ENCODE measurements at regions not wholly inside any gene's neighbourhood (a gene's known extent, or its start where the extent isn't known, plus 50 kb on each side); places are given as distances from the start of the nearest gene placed in this dataset.

DNA sequence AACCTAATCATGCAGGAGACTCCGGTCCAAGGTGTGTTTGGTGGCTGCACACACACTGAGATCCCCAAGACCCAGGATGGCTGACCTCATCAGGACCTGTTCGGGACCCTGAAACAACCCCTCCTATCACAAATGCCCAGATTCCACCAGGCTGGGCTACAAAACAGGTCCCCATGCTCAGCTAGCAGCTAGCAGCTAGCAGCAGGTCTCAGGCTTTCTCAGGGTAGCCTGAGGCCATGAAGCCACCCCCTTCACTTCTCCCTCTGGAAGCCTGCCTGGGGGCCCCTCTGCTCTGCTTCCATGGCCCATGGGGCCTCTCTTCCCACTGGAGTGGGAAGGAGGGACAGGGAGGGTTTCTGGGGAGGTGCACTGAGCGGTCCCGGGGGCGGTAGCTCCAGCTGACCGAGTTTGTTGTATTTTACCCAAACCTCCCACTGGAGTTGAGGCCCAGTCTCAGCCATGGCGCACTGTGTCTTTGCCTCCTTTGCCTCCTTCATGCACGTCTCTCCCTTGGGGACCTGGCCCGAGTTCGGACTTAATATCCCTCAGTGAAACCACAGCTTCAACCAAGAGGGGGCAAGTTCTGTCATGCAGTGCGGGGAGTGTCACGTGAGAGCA, 95.1 kb upstream of the GPR26 start:
- Histone ChIP-seq H3K36me3 (ENCODE audit: control insufficient read depth, insufficient read depth, low read length) (no peaks in the 10 kb centered on the region), H3K4me1 (ENCODE audit: control insufficient read depth, insufficient read depth, low read length) (no peaks in the 10 kb centered on the region), H3K4me3 (ENCODE audit: insufficient read depth, low read depth, low read length) (no peak overlapping the region), H3K27ac (ENCODE audit: insufficient read depth, low read depth, low read length, poor library complexity, severe bottlenecking) (no peak overlapping the region), H3K9me3 (ENCODE audit: control insufficient read depth, low read length) (no peaks in the 10 kb centered on the region), H3K27me3 (ENCODE audit: control insufficient read depth, insufficient read depth, low read length, poor library complexity, severe bottlenecking) (no peaks in the 10 kb centered on the region)
- WGBS, 2 experiments: 86 to 88% methylated on average over 12 of the region's 12 CpGs

DNA sequence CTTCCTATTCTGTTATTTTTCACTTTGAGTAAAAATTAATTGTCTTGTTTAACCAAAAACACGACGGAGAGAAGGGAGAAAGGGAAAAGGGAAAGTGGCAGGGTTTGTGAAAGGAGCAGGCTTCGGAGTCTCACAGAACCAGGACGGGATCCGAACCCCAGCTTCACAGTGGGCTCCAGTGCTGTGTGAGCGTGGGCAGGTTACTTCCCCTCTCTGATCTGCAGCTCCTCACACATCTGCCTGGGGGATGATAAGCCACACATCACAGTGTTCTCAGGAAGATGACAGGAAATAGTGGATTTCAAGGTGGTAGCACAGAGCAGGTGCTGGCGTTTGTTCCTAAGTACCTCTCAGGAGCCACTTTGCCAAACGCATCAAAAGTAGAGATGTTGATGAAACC, 94.2 kb upstream of the GPR26 start:
- Histone ChIP-seq H3K27me3 (ENCODE audit: control insufficient read depth, insufficient read depth, low read length, poor library complexity, severe bottlenecking) (no peaks in the 10 kb centered on the region), H3K9me3 (ENCODE audit: control insufficient read depth, low read length) (no peaks in the 10 kb centered on the region), H3K4me3 (ENCODE audit: insufficient read depth, low read depth, low read length) (no peak overlapping the region), H3K36me3 (ENCODE audit: control insufficient read depth, insufficient read depth, low read length) (no peaks in the 10 kb centered on the region), H3K27ac (ENCODE audit: insufficient read depth, low read depth, low read length, poor library complexity, severe bottlenecking) (no peak overlapping the region), H3K4me1 (ENCODE audit: control insufficient read depth, insufficient read depth, low read length) (no peaks in the 10 kb centered on the region)
- 90 to 91% methylated on average over 8 of the region's 8 CpGs for WGBS, 2 experiments

DNA sequence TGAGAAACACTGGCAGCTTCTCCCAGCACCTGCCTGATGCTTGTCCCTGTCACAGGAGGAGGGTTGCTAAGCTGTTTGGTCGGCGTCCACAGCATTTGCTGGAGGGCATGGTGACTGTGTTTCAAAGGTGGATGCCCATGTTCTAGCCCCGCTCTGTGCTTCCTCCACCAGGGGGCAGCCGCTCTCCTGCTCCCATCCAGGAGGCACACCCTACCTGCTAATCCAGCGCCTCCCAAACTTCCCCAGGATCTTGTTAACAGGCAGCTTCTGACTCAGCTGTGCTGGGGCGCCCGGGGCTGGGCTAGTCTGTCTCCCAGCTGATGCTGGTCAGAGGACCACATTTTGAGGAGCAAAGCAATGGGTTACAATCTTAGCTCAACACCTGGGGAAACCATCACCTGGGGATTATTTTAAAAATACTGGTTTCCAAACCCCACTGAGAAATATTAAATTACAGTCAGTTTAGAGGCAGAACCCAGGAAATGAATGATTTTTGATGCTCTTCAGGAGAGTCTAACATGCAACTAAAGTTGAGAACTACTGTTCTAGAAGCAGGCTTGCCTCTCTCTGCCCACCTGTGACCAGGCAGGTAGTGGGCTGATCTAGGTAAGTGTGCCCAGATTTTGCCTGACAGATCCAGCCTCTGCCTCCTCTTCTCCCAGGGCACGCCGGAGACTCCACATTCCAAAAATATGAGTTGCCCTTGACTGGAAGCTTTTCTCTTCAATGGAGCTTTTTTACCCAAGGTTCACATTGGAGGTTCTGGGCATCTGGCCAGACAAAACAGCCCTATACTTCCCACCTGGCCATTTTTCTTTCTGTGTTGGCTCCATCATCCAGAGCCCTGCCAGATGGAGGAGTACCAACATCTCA, 92.7 kb upstream of the GPR26 start:
- whole genome bisulfite sequencing, 2 experiments: 31 to 32% methylated on average over 9 of the region's 9 CpGs
- no peak overlapping the region for H3K4me3 ChIP-seq (ENCODE audit: insufficient read depth, low read depth, low read length)
- H3K9me3 ChIP-seq (ENCODE audit: control insufficient read depth, low read length): no peaks in the 10 kb centered on the region
- no peak overlapping the region for H3K27ac ChIP-seq (ENCODE audit: insufficient read depth, low read depth, low read length, poor library complexity, severe bottlenecking)
- peaks cover 4% of the 10 kb centered on the region for H3K4me1 ChIP-seq (ENCODE audit: control insufficient read depth, insufficient read depth, low read length)
- no peaks in the 10 kb centered on the region for H3K36me3 ChIP-seq (ENCODE audit: control insufficient read depth, insufficient read depth, low read length)
- H3K27me3 ChIP-seq (ENCODE audit: control insufficient read depth, insufficient read depth, low read length, poor library complexity, severe bottlenecking): no peaks in the 10 kb centered on the region

DNA sequence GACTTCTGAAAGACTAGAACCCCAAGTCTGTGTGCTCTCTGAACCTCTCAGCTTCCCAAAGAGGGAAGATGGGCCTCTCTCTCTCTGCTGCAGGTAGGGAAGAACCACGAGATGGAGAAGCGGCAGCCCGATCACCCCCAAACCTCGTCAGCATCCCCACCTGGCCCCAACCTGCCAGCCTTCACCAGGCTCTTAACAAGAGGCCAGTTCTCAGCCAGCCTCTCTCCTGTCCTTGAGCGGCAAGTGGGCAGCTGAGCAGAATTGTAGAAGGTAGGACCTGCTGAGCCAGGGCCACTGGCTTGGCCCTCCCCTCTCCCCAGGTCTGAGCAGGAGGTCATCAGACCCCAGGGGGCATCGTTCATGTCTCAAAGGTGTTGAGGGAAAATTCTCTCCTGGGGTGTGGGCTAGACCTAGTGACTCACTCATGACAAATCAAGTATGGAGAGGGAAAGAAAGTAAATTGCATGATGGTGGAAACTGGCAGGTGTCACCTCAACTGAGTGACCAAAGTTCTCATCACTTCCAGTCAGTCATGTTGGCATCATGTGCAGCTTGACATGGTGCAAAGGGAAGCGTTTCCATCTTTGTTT, 92.0 kb upstream of the GPR26 start:
- H3K4me3 ChIP-seq (ENCODE audit: insufficient read depth, low read depth, low read length): no peak overlapping the region
- H3K27me3 ChIP-seq (ENCODE audit: control insufficient read depth, insufficient read depth, low read length, poor library complexity, severe bottlenecking): no peaks in the 10 kb centered on the region
- H3K27ac ChIP-seq (ENCODE audit: insufficient read depth, low read depth, low read length, poor library complexity, severe bottlenecking): no peak overlapping the region
- H3K9me3 ChIP-seq (ENCODE audit: control insufficient read depth, low read length): no peaks in the 10 kb centered on the region
- H3K4me1 ChIP-seq (ENCODE audit: control insufficient read depth, insufficient read depth, low read length): peaks cover 6% of the 10 kb centered on the region
- WGBS, 2 experiments: 93 to 94% methylated on average over 7 of the region's 7 CpGs
- no peaks in the 10 kb centered on the region for H3K36me3 ChIP-seq (ENCODE audit: control insufficient read depth, insufficient read depth, low read length)

DNA sequence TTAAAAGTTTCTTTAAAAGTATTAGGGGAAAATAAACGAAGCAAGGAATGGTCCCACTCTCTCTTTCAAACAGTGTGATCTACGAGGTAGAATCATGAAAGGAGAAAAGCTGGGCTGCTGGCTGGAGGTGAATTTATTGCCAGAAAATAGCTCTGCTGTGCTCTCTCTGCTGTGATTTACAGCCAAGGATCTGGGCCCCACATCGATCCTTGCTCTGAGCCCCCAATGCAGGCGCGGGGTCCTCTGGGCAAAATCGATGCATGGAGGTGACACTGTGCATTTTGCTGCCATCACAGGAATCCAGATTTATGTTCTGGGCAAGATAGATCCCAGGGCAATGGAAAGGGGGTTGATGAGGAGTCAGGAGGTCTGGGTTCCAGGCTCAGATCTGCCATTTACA, 91.0 kb upstream of the GPR26 start:
- WGBS, 2 experiments: 76 to 80% methylated on average over 6 of the region's 6 CpGs
- Histone ChIP-seq H3K27ac (ENCODE audit: insufficient read depth, low read depth, low read length, poor library complexity, severe bottlenecking) (no peak overlapping the region), H3K27me3 (ENCODE audit: control insufficient read depth, insufficient read depth, low read length, poor library complexity, severe bottlenecking) (no peaks in the 10 kb centered on the region), H3K4me3 (ENCODE audit: insufficient read depth, low read depth, low read length) (no peak overlapping the region), H3K4me1 (ENCODE audit: control insufficient read depth, insufficient read depth, low read length) (peaks cover 6% of the 10 kb centered on the region), H3K9me3 (ENCODE audit: control insufficient read depth, low read length) (no peaks in the 10 kb centered on the region), H3K36me3 (ENCODE audit: control insufficient read depth, insufficient read depth, low read length) (no peaks in the 10 kb centered on the region)

DNA sequence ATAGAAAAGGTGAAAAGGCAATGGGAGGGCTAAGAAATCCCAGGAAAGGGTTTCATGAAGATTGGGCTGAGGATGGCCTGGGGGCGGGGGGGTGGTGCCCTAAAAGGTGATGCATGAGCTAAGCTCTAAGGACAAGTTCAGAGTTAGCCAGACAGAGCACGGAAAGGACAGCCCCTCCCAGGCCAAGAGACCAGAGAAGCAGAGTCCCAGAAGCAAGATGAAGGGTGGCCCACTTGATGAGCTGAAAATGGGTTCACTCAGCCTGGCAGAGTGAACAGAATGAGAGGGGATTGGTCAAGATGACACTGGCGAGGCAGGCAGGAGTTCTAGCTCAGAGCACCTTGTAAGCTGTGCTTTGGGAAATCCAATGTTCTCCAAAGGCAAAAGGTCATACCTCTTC, 89.4 kb upstream of the GPR26 start:
- H3K27ac ChIP-seq (ENCODE audit: insufficient read depth, low read depth, low read length, poor library complexity, severe bottlenecking): no peak overlapping the region
- 93 to 95% methylated on average over 3 of the region's 3 CpGs for WGBS, 2 experiments
- H3K36me3 ChIP-seq (ENCODE audit: control insufficient read depth, insufficient read depth, low read length): no peaks in the 10 kb centered on the region
- H3K4me3 ChIP-seq (ENCODE audit: insufficient read depth, low read depth, low read length): no peak overlapping the region
- H3K4me1 ChIP-seq (ENCODE audit: control insufficient read depth, insufficient read depth, low read length): peaks cover 6% of the 10 kb centered on the region
- H3K27me3 ChIP-seq (ENCODE audit: control insufficient read depth, insufficient read depth, low read length, poor library complexity, severe bottlenecking): no peaks in the 10 kb centered on the region
- no peaks in the 10 kb centered on the region for H3K9me3 ChIP-seq (ENCODE audit: control insufficient read depth, low read length)

DNA sequence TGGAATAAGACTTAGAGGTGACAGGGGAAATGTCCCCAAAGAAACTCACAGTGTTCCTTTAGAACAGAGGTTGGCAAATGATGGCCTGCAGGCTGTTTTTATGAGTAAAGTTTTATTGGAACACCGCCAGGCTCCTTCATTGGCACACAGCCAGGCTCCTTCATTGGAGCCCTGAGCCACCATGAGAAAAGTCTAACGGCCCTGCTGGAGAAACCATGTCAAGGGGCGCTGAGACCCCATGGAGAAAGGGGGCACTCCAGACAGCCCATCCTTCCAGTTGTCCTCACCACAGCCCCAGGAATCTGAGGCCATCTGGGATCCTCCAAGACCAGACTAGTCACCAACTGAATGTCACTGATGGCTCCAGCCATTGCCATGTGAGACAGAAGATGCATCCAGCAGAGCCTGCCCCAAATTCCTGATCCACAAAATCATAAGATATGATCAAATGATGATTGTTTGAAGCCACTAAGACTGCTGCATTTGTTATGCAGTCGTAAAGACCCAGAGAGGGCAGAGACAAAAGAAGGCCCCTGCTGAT, 88.2 kb upstream of the GPR26 start:
- Histone ChIP-seq H3K4me3 (ENCODE audit: insufficient read depth, low read depth, low read length) (no peak overlapping the region), H3K36me3 (ENCODE audit: control insufficient read depth, insufficient read depth, low read length) (no peaks in the 10 kb centered on the region), H3K27ac (ENCODE audit: insufficient read depth, low read depth, low read length, poor library complexity, severe bottlenecking) (no peak overlapping the region), H3K4me1 (ENCODE audit: control insufficient read depth, insufficient read depth, low read length) (peaks cover 6% of the 10 kb centered on the region), H3K27me3 (ENCODE audit: control insufficient read depth, insufficient read depth, low read length, poor library complexity, severe bottlenecking) (no peaks in the 10 kb centered on the region), H3K9me3 (ENCODE audit: control insufficient read depth, low read length) (no peaks in the 10 kb centered on the region)
- 73 to 75% methylated on average over 4 of the region's 4 CpGs for WGBS, 2 experiments

DNA sequence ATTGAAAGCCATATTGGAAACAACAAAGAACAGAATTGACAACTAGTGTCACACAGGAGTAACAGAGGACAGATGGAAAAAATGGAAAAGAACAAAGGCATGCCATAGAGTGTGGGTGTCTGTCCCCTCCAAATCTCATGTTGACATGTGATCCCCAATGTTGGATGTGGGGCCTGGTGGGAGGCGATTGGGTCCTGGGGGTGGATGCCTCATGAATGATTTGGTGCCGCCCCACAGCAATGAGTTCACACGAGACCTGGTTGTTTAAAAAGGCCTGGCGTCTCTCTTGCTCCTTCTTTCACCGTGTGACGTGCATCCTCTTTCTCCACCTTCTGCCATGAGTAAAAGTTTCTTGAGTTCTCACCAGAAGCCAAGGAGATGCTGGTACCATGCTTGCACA, 87.4 kb upstream of the GPR26 start:
- Histone ChIP-seq H3K4me1 (ENCODE audit: control insufficient read depth, insufficient read depth, low read length) (peaks cover 6% of the 10 kb centered on the region), H3K36me3 (ENCODE audit: control insufficient read depth, insufficient read depth, low read length) (no peaks in the 10 kb centered on the region), H3K4me3 (ENCODE audit: insufficient read depth, low read depth, low read length) (no peak overlapping the region), H3K27ac (ENCODE audit: insufficient read depth, low read depth, low read length, poor library complexity, severe bottlenecking) (no peak overlapping the region), H3K9me3 (ENCODE audit: control insufficient read depth, low read length) (no peaks in the 10 kb centered on the region), H3K27me3 (ENCODE audit: control insufficient read depth, insufficient read depth, low read length, poor library complexity, severe bottlenecking) (peaks cover 6% of the 10 kb centered on the region)
- WGBS, 2 experiments: 91 to 94% methylated on average over 6 of the region's 6 CpGs

DNA sequence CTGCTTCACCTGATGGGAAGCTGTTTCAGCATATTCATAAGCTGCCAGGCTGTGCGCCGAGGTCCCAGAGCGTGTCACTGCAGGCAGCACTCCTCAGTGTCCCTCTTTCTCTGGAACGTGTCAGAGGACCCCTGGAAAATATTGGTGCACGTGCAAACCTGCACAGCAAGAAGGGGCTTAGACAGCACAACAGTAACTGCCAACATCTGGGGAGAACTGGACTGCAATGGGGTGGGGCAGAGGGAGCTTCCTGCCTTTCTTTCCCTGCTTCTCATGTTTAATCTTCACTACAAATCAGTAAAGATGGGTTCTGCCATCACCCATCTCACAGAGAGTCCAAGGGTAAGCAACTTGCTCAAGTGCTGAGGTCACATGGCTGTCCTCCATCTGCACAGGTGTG, 86.5 kb upstream of the GPR26 start:
- H3K4me3 ChIP-seq (ENCODE audit: insufficient read depth, low read depth, low read length): no peak overlapping the region
- H3K9me3 ChIP-seq (ENCODE audit: control insufficient read depth, low read length): no peaks in the 10 kb centered on the region
- H3K27me3 ChIP-seq (ENCODE audit: control insufficient read depth, insufficient read depth, low read length, poor library complexity, severe bottlenecking): peaks cover 6% of the 10 kb centered on the region
- peaks cover 6% of the 10 kb centered on the region for H3K4me1 ChIP-seq (ENCODE audit: control insufficient read depth, insufficient read depth, low read length)
- 86 to 93% methylated on average over 5 of the region's 5 CpGs for WGBS, 2 experiments
- H3K36me3 ChIP-seq (ENCODE audit: control insufficient read depth, insufficient read depth, low read length): no peaks in the 10 kb centered on the region
- H3K27ac ChIP-seq (ENCODE audit: insufficient read depth, low read depth, low read length, poor library complexity, severe bottlenecking): no peak overlapping the region

DNA sequence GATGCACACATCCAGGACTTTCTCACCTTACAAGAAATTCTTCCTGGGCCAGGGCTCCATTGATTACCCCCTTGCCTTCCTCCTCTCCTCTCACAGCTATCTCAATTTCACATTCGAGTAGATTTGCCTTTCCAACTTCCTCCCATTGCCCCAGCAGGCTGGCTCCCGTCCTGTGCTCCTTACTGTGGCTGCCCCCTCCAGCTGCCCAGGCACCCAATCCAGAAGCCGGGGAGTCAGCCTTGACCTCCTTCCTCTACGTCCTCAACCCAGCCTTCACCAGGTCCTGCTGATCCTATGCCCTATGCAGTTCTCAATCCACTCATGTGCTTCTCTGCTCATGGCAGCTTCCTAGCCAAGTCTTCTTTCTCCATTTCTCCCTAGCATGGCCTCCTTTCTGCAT, 85.7 kb upstream of the GPR26 start:
- H3K27ac ChIP-seq (ENCODE audit: insufficient read depth, low read depth, low read length, poor library complexity, severe bottlenecking): no peak overlapping the region
- WGBS, 2 experiments: 85 to 88% methylated on average over 4 of the region's 4 CpGs

More for the DNA sequence above, 85.7 kb upstream of the GPR26 start:
- Histone ChIP-seq H3K4me3 (ENCODE audit: insufficient read depth, low read depth, low read length) (no peak overlapping the region), H3K9me3 (ENCODE audit: control insufficient read depth, low read length) (no peaks in the 10 kb centered on the region), H3K4me1 (ENCODE audit: control insufficient read depth, insufficient read depth, low read length) (peaks cover 6% of the 10 kb centered on the region), H3K27me3 (ENCODE audit: control insufficient read depth, insufficient read depth, low read length, poor library complexity, severe bottlenecking) (peaks cover 6% of the 10 kb centered on the region), H3K36me3 (ENCODE audit: control insufficient read depth, insufficient read depth, low read length) (no peaks in the 10 kb centered on the region)
